ENCODE measurements at regions not wholly inside any gene's neighbourhood (a gene's known extent, or its start where the extent isn't known, plus 50 kb on each side); places are given as distances from the start of the nearest gene placed in this dataset.
"Not testable (repeated sequence)": the region's sequence is repeated elsewhere in the genome, so short reads cannot be mapped to it uniquely, and the experiment has no call there.

DNA sequence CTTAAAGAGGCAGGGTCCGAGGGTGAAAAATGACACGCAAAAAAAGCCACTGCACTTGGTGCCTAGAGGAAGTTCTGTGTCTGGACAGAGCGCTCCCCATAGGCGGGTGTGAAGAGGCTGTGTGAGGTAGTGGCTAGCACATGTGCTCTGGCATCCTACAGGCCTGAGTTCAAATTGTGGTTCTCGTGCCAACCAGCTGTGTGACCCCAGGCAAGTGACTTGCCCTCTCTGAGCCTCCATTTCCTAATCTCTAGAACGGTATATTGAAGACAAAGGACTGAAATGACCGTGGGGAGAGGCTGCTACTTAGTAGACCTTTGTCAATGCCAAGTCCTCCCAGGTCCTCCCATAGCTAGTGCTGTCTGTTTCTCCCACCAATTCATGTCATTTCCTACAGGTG is 79.1 kb upstream of the MYL10 start:
- DNase-seq (ENCODE audit: low read depth), result no peak

DNA sequence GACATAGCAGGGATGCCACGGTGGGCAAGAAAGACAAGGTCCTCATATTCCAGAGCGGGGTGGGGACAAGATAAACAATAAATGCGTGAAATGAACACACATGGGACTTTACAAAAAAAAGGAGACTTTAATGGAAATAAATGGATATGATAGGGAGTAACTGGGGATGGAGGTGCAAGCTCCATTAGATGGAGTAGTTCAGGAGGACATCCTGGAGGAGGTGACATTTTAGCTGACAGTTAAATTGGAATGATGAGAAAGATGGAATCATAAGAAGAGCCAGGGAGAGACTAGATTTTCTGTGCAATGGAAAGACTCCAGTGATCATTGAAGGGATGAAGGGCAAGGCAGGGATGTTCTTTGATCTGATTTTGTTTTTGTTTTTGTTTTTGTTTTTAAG is 83.6 kb upstream of the MYL10 start:
- DNase-seq (ENCODE audit: low read depth), result no peak

DNA sequence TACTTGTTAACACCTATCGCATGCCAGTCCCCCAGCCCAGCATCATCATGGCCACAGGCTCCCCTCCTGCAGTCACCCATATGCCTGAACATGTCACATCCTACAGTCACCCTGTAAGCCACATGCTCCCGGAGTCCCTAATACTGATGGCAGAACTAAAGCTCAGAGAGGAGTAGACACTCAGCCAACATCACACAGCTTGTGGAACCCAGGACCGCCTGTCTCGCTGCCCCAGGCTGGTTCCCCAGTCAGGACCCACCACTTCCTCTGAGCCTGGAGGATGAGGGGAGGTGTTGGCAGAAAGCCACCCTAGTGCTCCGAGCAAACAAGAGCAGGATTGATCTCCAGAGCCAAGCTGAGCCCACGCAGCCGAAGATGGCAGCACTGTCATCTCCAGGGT is 85.0 kb upstream of the MYL10 start:
- no peak for DNase-seq (ENCODE audit: low read depth)

DNA sequence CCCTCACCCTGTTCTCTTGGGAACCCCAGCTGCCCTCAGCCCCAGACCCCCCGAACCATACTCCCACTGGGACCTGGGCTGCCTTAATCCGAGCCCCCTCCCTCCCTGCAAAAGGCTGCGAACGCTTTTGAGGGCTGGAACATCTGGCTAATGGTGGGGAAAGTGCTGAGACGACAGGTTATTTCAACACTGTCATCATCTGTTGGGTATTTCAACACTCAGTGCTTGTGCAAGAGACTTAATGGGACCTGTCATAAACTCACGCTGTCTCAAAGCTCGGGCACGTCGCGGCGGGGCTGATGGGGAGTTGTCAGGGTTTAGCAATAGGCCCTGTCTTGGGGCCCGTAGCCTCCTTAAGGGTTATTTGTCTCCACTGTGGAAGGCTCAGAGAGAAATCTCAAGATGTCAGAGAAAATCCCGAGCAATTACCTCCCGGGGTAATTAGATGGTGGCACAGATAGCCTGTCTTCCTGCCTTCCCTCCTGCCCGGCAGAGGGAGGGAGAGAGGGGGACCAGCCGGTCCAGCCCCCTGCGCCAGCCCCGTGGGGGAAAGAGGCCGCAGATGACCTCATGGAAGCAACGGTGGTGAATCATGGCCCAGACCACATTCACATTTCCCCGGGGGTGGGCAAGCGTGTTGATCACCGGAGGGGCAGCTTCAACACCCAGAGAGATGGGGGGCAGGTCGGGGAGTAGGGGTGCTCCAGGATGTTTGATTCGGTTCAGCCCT is 88.7 kb upstream of the MYL10 start:
- peak; percentile 93 for DNase-seq (ENCODE audit: low read depth)

DNA sequence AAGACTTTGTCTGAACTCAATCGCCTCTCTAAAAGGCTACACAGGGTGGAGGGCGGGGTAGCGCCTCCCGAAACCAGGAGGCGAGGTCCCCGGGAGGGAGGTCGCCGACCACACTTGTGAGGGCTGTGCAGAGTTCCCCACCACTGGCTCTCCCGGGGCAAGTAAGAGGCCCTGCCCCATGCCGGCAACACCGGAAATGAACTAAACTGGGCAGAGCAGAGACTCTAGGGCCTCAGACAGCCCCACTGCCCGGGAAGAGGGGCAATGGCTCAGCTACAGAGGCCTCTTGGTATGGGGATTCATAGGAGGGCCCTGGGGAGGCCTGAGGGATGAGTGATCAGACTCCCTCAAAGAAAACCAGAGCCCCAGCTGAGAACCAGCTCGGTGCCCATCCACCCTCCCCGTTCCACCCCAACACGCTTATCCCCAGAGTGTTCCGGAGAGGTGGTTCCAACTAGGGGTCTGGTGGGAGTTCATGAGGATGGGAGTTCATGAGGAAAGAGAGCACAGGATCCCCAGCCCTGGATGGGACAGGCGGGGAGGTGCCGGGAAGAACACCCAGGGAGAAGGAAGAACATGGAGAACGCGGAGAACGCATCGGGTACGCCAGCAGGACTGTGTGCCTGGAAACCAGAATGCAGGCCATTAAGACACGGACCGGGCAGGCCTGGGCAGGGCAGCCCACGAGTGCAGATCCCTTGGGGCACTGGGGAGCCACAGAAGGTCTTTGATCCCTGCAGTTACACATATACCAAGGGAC is 89.4 kb upstream of the MYL10 start:
- DNase-seq (ENCODE audit: low read depth), result peak; percentile 73

DNA sequence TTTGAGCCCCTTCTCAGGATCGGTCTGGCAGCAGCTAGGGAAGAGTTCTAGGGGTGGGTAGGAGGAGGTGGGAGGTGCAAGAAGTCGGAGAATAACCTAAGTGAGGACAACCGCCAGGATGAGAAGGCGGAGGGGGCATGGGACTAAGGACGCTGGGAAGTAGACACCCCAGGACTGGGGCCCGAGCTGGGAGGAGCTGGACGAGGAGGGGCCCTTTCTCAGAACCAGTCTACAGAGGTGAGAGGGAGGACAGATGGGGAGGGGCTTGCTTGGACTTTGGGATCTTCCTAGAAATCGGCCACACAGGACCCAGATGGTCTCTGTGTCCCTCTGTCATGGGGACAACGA is 90.0 kb upstream of the MYL10 start:
- no peak for DNase-seq (ENCODE audit: low read depth)

DNA sequence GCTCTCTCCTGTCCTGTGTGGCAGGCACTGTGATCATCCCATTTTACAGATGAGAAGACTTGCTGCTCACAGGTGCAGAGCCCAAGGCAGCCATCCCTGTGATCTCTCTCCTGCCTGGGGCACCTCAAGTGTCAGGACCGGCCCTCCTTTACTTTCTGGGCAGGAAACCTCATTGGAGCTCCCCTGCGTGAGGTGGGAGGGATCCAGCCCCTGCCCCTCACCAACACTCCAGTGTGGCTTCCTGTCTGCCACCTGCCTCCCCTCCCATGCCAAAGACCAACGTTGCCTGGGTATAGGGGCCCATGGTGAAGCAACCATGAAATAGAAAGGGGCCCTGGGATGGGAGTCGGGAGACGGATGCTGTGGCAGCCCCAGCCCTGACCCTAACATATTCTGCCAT is 91.2 kb upstream of the MYL10 start:
- DNase-seq (ENCODE audit: low read depth), result no peak

DNA sequence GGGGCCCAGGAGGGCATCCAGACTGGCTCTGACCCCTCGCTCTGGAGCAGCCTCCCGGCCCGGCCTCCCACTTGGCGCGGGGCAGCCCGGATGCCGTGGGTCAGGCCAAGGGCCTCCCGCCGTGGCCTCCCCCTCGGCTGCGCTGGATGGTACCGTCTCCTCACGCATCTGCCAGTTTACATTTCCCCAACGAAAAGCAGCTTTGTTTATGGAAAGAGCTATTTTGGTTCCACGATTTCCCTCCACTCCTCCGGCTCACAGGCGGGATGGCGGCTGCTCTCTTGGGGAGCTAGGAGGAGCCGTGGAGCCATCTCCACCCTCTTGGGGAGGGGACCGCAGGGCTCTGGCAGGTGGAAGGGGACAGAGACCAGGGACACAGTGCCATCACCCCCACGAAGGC is 93.2 kb upstream of the MYL10 start:
- DNase-seq (ENCODE audit: low read depth), result peak; percentile 32

DNA sequence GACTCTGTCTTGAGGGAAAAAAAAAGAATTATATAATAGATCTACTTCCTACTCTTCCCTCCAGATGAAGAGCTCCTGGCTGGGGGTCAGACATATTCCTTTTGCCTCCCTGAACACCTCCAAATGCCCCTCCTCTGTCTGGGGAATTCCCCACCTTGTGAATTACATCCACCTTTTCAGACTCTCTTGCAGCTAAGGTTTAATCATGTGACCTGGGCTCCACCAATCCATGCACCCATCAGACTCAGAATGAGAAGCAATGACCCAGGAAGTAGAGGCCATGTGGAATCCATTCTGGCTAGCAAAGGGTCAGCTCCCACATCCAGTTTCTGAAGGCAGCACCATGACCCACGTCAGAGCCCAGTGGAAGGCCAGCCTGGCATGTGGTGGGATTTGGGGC is 93.6 kb upstream of the CUX1 start:
- no peak for DNase-seq (ENCODE audit: low read depth)

DNA sequence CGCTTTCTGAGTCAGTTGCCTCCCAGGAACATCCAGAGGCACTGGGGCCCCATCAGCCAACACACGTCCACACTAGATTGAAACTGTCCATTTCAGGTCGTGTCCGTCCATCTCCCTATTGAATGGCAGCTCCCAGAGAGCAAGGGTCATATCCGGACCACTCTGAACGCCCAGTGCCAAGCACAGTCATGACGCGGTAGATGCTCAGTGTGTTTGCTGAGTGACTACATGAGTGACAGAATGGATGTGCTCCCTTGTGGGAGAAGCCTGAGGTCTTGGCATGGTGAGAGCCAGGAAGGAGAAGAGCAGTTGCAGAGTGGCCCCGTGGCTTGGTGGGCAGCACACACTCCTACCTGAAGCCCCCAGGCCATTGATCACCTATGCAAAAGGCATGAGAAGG is 92.5 kb upstream of the CUX1 start:
- DNase-seq (ENCODE audit: low read depth), result no peak

DNA sequence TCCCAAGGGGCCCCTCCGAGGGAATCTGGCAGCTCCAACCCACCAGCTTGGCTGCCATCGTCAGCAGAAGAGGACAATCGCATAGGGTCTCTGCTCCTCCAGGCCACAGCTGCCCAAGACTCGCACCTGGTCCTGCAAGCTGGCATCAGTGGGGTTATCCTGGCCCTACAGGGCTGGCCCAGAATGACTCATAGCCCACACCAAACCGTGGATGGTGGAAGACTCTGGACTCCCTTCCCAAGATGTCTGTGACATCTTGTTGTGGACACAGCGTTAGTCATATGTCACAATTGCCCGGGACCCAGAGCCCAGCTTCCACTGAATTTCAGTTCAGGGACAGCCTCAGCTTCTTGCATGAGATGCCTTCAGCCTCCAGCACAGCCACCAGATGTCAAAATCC is 91.5 kb upstream of the CUX1 start:
- DNase-seq (ENCODE audit: low read depth), result peak; percentile 72

DNA sequence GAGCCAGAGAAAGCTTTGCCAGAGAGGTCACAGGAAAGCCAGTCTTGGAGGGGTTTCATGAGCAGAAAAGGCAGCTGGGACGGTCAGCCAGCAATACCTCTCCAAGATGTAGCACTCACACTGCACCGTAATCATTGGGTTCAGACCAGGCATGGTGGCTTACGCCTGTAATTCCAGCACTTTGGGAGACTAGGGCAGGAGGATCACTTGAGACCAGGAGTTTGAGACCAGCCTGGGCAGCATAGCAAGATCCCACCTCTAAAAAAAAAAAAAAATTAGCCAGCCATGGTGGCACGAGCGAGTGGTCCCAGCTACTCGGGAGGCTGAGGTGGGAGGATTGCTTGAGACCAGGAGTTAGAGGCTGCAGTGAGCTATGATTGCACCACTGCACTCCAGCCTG is 90.2 kb upstream of the CUX1 start:
- DNase-seq (ENCODE audit: low read depth), result no peak

DNA sequence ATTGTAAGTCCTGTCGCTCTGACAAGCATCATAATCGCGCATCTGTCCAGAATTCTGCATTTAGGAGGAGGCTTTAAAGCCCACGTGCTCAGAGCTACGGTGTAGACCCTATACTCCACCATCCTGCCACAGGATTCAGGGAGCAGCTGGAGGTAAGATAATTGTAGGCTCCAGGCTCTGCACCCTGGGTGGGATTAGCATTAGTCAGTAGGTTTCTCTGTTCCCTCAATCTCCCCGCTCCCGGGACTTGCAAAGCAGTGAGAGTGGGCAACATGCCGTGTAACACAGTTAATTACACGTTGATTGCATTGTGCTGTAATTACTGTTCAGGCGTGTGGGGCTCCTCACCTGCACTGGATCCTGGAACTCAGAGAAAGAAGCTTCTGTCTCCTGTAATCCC is 89.3 kb upstream of the CUX1 start:
- DNase-seq (ENCODE audit: low read depth), result no peak

DNA sequence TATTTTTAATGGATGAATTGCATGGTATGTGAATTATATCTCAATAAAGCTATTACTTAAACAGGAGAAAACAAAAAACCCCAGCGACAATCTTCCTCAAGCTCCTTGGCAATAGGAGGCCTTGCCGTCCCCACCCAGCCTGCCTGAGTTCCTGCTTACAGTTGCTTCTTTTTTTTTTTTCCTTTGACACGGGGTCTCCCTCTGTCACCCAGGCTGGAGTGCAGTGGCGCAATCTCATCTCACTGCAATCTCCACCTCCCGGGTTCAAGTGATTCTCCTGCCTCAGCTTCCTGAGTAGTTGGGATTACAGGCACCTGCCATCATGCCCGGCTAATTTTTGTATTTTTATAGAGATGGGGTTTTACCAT is 88.6 kb upstream of the CUX1 start:
- DNase-seq (ENCODE audit: low read depth), result not testable (repeated sequence)

DNA sequence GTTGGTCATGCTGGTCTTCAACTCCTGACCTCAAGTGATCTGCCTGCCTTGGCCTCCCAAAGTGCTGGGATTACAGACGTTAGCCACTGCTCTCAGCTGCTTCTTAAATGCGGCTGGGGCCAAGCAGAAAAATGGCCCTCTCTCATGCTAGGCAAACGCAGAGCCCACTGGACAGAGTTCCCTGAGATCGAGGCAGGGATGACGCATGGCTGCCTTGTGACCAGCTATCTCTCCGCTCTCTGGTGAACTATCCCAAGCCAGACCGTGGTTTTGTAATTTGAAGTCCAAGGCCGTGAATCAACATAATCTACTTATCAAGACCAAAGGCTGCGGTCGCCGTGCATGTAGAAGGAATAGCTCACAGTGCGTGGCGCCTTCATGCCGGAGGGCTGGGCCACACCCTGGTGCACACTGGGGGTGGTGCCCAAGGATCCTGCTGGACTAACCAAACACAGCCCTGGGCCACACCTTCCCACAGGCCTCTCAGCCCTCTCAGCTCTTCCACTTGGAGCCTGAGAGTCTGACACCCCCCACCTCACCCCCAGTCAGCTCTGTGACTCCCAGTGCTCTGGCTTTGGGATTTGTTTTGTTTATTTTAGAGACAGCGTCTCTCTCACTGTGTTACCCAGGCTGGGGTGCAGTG is 88.1 kb upstream of the CUX1 start:
- peak; percentile 100 for DNase-seq (ENCODE audit: low read depth)

DNA sequence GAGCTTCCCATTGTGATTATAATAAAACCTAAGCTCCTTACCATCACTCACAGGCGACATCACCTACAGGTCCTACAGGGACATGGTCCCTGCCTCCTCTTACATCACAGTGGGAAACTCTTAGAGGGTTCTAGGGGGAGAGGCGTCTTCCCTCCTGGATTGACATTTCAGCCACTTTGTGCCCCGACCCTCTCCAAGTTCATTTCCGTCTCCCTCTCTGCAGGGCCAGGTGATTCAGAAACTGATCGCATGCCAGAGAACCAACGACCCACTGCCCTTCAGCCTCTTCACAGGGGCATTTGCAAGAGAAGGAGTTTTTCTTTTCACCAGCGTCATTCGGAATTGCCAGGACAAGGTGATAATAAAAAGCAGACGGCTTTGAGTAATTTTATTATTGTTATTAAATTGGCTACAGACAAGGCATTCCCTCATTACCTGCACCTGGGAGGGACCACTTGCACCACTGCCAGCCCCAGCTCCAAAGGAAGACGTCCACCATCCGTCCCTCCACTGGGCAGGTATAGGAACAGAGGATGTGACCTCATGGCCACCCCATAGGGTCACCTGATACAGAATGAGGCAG is 85.8 kb upstream of the CUX1 start:
- DNase-seq (ENCODE audit: low read depth), result no peak

DNA sequence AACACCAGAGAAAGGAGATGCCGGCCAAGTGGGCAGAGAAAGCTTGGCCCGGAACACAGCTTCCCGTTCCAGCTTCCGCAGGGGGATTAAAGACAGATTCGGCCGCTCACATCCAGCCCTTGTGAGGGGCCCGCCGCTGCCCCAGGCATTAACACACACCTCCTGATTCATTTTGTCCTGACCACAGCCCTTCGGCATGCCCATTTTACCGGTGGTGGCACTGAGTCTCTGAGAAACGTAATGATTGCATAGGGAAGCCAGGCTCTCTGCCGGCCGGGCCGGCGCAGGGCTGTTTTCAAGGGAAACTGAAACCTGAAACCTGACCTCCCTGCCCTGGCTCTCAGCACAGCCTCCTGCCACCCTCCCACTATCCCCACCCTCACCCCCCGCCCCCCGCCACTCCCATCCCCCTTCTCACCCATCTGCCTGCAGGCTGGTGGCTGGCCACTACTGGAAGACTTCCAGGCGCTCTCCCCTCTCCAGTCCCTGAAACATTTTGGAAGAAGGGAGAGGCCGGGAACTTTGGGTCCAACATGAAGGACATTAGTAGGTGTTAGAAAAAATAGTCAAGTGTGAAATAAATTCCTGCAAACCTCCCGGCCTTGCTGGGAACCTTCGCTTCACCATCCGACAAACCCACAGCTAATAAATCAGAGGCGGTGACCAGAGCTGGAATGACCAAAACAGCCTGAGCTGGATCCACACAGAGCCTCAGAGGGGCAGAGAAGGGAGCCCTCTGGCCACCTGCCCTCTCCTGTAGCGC is 83.5 kb upstream of the CUX1 start:
- DNase-seq (ENCODE audit: low read depth), result peak; percentile 85

DNA sequence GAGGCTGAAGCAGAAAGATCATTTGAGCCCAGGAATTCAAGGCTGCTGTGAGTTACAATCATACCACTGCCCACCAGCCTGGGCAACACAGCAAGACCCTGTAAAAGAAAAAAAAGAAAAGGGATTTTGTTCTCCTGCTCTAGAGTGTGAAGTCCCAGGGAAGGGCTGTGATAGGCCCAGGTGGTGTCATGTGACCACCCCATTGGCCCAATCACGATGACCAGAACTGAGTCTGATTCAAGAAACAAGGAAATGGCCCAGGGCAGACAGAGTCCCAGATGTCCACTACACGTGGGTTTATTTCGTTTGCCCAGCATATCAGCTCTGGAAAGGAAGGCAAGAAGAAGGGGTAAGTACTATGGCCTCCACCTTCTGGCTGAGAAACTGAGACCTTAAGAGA is 81.3 kb upstream of the CUX1 start:
- DNase-seq (ENCODE audit: low read depth), result peak; percentile 24

DNA sequence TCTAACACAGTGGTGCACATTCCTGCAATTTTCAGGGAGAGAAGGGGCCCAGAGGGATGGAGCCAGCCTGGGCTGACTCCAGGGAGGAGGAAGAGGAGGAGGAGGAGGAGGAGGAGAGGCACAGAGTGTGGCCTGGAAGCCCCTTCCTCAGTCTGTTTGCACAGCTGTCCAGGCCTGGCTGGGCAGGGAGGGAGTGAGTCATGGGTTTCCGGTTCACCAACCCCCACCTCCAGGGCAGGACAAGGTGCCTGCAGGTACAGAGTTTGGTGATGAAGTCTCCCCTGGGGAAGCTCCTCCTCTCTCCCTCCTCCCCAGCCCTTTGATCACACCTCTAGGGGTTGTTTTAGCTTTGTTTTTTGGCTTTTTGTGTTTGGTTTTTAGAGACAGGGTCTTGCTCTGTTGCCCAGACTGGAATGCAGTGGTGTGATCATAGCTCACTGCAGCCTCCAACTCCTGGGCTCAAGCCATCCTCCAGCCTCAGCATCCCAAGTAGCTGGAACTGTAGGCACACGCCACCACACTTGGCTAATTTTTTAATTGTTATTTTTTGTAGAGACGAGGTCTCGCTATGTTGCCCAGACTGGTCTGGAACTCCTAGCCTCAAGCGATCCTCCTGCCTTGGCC is 77.5 kb upstream of the CUX1 start:
- no peak for DNase-seq (ENCODE audit: low read depth)

DNA sequence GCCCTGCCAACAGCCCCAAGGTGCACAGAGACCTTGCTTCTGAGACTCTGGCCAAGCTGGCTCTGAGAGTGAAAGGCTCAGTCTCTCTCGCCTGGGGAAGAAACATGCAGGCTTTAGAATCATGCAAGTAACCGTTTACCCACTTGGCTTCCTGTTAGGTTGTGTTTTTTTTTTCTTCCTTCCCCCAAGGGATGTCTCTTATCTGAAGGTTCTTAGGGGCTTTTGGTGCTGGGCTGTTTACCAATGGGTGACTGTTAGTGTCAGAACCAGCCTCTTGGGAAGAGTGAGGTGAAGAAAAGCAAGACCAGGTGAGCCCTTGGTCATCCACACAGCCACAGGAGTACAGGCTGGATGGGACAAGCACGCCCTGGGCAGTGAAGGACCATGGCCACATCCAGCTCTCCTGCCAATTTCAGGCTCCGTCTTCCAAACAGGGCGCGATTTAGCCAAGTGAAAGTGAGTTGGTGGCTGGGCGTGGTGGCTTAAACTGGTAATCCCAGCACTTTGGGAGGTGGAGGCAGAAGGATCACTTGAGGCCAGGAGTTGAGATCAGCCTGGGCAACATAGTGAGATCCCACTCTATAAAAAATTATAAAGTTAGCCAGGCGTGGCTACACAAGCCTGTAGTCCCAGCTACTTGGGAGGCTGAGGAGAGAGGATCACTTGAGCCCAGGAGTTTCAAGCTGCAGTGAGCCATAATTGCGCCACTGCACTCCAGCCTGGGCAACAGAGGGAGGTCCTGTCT is 76.3 kb upstream of the CUX1 start:
- no peak for DNase-seq (ENCODE audit: low read depth)

Measured in RPMI7951 (cell line).